ENCODE measurements at regions not wholly inside any gene's neighbourhood (a gene's known extent, or its start where the extent isn't known, plus 50 kb on each side); places are given as distances from the start of the nearest gene placed in this dataset.

- Histone ChIP-seq H3K4me3 (no peak overlapping the region), H3K36me3 (ENCODE audit: low read depth) (no peaks in the 10 kb centered on the region), H3K27ac (no peak overlapping the region), H3K4me1 (replicated peaks; ENCODE audit: insufficient read depth) (no peaks in the 10 kb centered on the region), H2AFZ (no peak overlapping the region), H3K9me2 (ENCODE audit: insufficient read depth) (no peaks in the 10 kb centered on the region), H3K9me3 (ENCODE audit: insufficient read depth, low read depth) (no peaks in the 10 kb centered on the region), H4K20me1 (ENCODE audit: insufficient read depth) (no peaks in the 10 kb centered on the region), H3K4me2 (no peak overlapping the region), H3F3A (ENCODE audit: insufficient read depth, low read depth) (no peaks in the 10 kb centered on the region), H3K27me3 (ENCODE audit: insufficient read depth, low read depth) (peaks cover 25% of the 10 kb centered on the region), H3K79me2 (ENCODE audit: low read depth) (no peaks in the 10 kb centered on the region)
- ChIA-PET CTCF (no interaction called here), POLR2A (ENCODE audit: unreplicated experiment) (no interaction called here)
- intact Hi-C loops (cut with micrococcal nuclease; ENCODE audit: unreplicated experiment), result no loop called here
- BruUV-seq (replicated peaks), result no TSS peak
- DNase-seq, result no peak
- TF ChIP-seq EZH2 (IDR thresholded peaks at IDR 0.05; ENCODE audit: low read depth) (no peak), CTCF (conservative IDR thresholded peaks at IDR 0.05) (no peak)
Measured at GRCh38 chr2:60053791-60054190, 499.7 kb downstream of the BCL11A start.

- H3K9me2 ChIP-seq (ENCODE audit: insufficient read depth), result no peaks in the 10 kb centered on the region
- intact Hi-C loops (cut with micrococcal nuclease; ENCODE audit: unreplicated experiment), result no loop called here
- H3K4me3 ChIP-seq, result no peak overlapping the region
- no peak overlapping the region for H3K4me2 ChIP-seq
- no peak for DNase-seq
- no peaks in the 10 kb centered on the region for H3K79me2 ChIP-seq (ENCODE audit: low read depth)
- no peaks in the 10 kb centered on the region for H4K20me1 ChIP-seq (ENCODE audit: insufficient read depth)
- H3K36me3 ChIP-seq (ENCODE audit: low read depth), result no peaks in the 10 kb centered on the region
- no peaks in the 10 kb centered on the region for H3K9me3 ChIP-seq (ENCODE audit: insufficient read depth, low read depth)
- H3K27ac ChIP-seq, result no peak overlapping the region
- peaks cover 25% of the 10 kb centered on the region for H3K27me3 ChIP-seq (ENCODE audit: insufficient read depth, low read depth)
- ChIA-PET CTCF (no interaction called here), POLR2A (ENCODE audit: unreplicated experiment) (no interaction called here)
- no peaks in the 10 kb centered on the region for H3F3A ChIP-seq (ENCODE audit: insufficient read depth, low read depth)
- H3K4me1 ChIP-seq (replicated peaks; ENCODE audit: insufficient read depth), result no peaks in the 10 kb centered on the region
- no peak overlapping the region for H2AFZ ChIP-seq
- no TSS peak for BruUV-seq (replicated peaks)
- no peak for TF ChIP-seq EZH2 (IDR thresholded peaks at IDR 0.05; ENCODE audit: low read depth)
- no peak for TF ChIP-seq CTCF (conservative IDR thresholded peaks at IDR 0.05)
Measured at GRCh38 chr2:60052601-60053000, 500.9 kb downstream of the BCL11A start.

- TF ChIP-seq EZH2 (IDR thresholded peaks at IDR 0.05; ENCODE audit: low read depth), result no peak
- no peak for TF ChIP-seq CTCF (conservative IDR thresholded peaks at IDR 0.05)
- Histone ChIP-seq H3K27ac (no peak overlapping the region), H3K27me3 (ENCODE audit: insufficient read depth, low read depth) (peaks cover 25% of the 10 kb centered on the region), H4K20me1 (ENCODE audit: insufficient read depth) (no peaks in the 10 kb centered on the region), H3F3A (ENCODE audit: insufficient read depth, low read depth) (no peaks in the 10 kb centered on the region), H3K9me3 (ENCODE audit: insufficient read depth, low read depth) (no peaks in the 10 kb centered on the region), H2AFZ (no peak overlapping the region), H3K36me3 (ENCODE audit: low read depth) (no peaks in the 10 kb centered on the region), H3K4me2 (no peak overlapping the region), H3K9me2 (ENCODE audit: insufficient read depth) (no peaks in the 10 kb centered on the region), H3K4me3 (no peak overlapping the region), H3K79me2 (ENCODE audit: low read depth) (no peaks in the 10 kb centered on the region), H3K4me1 (replicated peaks; ENCODE audit: insufficient read depth) (no peaks in the 10 kb centered on the region)
- CTCF ChIA-PET, result no interaction called here
- POLR2A ChIA-PET (ENCODE audit: unreplicated experiment), result no interaction called here
- intact Hi-C loops (cut with micrococcal nuclease; ENCODE audit: unreplicated experiment), result no loop called here
- DNase-seq, result no peak
- BruUV-seq (replicated peaks), result no TSS peak
Measured at GRCh38 chr2:60051991-60052390, 501.5 kb downstream of the BCL11A start.

Data from PC-9 (cell line).